GM12875 (cell line): ENCODE measurements at regions not wholly inside any gene's neighbourhood (a gene's known extent, or its start where the extent isn't known, plus 50 kb on each side); places are given as distances from the start of the nearest gene placed in this dataset.
"Not testable (repeated sequence)": the region's sequence is repeated elsewhere in the genome, so short reads cannot be mapped to it uniquely, and the experiment has no call there.

ENCODE experiments used
- H3K4me3 ChIP-seq: one replicate; pipeline ENCODE4 v1.5.1; 2011; ENCODE audit warnings: low read depth, low read length, control low read depth
- TF ChIP-seq, protein P1 (sequence below): IDR thresholded peaks from 2 replicates; pipeline ENCODE4 v1.5.1; 2011; ENCODE audit warnings: low read depth, mild to moderate bottlenecking, control low read depth, inconsistent platforms, low read length, moderate library complexity, borderline replicate concordance; ENCODE audit not compliant: insufficient read depth

GRCh38 chr5:96321345-96321744, 111.7 kb downstream of the PCSK1 start:
- H3K4me3 ChIP-seq: no peak overlapping the region
- TF ChIP-seq, protein P1, sequence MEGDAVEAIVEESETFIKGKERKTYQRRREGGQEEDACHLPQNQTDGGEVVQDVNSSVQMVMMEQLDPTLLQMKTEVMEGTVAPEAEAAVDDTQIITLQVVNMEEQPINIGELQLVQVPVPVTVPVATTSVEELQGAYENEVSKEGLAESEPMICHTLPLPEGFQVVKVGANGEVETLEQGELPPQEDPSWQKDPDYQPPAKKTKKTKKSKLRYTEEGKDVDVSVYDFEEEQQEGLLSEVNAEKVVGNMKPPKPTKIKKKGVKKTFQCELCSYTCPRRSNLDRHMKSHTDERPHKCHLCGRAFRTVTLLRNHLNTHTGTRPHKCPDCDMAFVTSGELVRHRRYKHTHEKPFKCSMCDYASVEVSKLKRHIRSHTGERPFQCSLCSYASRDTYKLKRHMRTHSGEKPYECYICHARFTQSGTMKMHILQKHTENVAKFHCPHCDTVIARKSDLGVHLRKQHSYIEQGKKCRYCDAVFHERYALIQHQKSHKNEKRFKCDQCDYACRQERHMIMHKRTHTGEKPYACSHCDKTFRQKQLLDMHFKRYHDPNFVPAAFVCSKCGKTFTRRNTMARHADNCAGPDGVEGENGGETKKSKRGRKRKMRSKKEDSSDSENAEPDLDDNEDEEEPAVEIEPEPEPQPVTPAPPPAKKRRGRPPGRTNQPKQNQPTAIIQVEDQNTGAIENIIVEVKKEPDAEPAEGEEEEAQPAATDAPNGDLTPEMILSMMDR: no peak

GRCh38 chr5:96320797-96321196, 112.3 kb downstream of the PCSK1 start:
- H3K4me3 ChIP-seq: no peak overlapping the region
- TF ChIP-seq, protein P1: no peak

- H3K4me3 ChIP-seq: not testable (repeated sequence)
Observed at GRCh38 chr5:96319981-96320739, 112.9 kb downstream of the PCSK1 start.

- H3K4me3 ChIP-seq: no peak overlapping the region
- TF ChIP-seq, protein P1: no peak
Observed at GRCh38 chr5:96318569-96319110, 114.4 kb downstream of the PCSK1 start.

GRCh38 chr5:96317945-96318344, 115.1 kb downstream of the PCSK1 start:
- no peak overlapping the region for H3K4me3 ChIP-seq
- TF ChIP-seq, protein P1: no peak

DNA sequence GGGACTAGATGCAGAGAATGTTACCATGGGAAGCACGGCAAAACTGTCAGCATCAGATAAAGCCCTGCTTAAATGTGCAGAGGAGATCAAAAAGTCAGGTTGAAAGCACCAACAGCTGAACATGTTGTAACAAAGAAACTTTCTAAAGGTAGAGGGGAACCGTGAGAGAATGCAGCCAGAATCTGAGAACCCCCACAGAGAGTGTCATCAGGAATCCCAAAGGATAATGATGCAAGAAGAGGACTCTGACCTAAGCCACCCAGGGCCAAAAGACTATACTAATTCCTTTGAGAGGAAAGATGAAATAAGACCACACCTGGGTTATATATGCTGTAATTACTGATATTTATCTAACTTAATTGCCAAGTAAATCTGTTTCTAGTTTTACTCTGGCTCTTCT, 116.6 kb downstream of the PCSK1 start:
- no peak overlapping the region for H3K4me3 ChIP-seq

DNA sequence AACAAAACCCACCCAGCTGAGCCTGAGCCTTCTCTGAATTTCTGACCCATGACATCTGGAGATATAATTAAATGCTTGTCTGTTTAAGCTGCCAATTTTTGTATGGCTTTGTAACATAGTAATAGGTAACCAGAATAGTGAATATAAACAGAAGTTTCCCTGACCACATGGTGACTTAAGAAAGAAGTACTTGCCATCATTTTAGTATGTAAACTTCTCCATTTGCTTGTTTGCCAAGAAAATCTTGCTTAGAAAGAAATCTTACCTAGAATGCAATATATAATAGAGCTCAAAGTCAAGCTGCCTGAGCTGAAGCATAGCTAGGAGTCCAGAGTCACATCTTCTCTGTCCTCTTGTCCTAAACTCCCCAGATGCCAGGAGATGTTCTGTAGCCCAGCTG, 117.0 kb downstream of the PCSK1 start:
- TF ChIP-seq, protein P1: no peak
- H3K4me3 ChIP-seq: no peak overlapping the region

More for the DNA sequence above, 116.6 kb downstream of the PCSK1 start:
- TF ChIP-seq, protein P1: no peak
